GM18873 (cell line): ENCODE measurements at regions not wholly inside any gene's neighbourhood (a gene's known extent, or its start where the extent isn't known, plus 50 kb on each side); places are given as distances from the start of the nearest gene placed in this dataset.

Experiments
- ATAC-seq: cut with Tn5 transposase; IDR thresholded peaks from one replicate; pipeline ENCODE4 v1.9.1; 2021; ENCODE audit warnings: mild to moderate bottlenecking, moderate library complexity, moderate number of reproducible peaks; ENCODE audit not compliant: unreplicated experiment, low FRiP score

DNA sequence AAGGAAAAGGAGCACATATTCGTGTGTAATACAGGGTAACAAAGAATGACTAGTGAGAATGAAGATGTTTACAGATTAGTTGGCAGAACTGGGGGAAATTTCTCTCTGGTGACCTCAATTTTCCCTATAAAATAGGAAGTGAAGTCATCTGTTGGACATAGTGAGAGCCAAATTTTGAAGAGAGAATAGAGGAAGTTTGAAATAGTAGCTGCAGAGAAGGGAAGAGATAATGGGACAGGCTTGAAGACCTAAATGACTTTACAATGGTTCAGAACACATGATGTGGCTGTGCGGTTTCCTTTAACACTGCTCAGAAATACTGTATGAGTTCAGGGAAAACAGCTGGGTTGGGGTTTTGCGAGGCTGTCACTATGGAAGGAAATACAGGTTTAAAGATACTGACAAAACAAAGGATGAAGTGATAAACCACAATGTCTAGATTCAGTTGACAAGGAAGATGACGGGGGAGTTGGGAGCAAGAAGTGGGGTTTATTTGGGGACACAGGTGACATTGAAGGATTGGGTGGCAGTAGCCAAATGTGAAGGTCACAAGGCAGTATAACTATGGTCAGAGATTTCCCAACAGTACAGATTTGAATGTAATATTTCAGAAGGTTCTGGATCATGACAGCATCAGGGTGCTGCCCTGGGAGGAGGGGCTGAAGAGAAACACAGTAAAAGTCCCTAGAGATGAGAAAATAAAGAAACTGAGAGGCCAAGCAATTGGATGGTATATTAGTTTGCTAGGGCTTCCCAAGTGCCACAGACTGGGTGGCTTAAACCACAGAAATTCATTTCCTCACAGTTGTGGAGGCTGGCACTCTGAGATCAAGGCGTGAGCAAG is 82.6 kb upstream of the TANK start:
- peak; percentile 89 for ATAC-seq

DNA sequence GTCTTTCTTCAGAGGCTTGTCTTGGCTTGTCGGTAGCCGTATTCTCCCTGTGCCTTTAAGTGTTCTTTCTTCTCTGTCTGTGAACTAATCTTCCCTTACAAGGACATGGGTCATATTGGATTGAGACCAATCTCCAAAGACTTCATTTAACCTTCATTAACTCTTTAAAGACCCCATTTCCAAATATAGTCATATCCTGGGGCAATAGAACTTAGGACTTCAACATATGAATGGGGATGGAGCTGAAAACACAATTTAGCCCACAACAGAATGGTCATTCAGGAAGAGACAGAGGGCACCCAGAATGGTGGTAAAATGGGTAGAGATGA is 82.1 kb upstream of the TANK start:
- no peak for ATAC-seq

DNA sequence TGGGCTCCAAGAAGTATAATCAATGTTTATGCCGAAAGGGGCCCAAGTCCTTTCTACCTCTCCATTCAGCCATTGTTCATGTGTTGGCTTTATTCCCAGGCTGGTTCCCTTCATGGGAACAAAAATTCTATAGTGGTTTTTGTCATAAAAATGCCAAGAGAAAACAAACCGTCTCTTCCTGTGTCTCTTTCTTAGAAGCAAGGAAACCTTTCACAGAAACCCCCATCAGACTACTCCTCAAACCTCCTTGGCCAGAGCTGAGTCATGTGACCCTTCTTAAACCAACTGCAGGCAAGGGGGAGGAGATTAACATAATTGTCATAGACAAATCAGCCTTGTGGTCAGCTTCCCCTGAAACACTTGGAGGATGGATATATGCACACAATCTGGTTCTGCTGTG is 75.1 kb upstream of the TANK start:
- no peak for ATAC-seq

DNA sequence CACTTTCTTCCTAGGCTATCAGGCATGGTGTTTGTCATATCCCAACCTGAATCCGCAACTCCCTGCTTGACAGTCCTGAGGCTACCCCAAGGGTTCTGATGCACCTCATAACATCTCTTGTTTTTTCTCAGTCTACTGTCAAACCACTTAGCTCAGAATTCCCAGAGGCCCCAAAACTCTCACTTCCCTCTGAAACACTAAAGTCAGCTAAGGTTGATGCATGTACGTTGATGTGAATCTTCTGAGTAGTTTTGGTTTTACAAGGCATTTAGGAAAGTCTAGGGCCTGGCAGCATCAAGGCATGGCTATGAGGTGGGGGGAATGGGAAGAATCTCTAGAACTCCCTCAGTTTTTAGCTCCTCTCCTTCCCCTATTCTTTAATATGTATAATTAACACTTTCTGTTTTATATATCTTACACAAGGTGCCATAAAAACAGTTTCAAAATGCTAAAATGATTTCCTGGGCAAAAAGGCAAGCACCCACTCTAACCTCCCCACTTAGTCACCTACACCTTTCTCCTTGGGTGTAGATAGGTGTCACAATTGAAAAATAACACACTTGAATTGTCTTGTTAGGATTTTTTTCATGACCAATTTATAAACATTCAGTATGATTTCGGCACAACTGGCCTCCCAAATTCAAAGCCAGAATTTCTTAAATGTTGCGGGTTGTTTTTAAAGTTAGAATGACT is 71.4 kb upstream of the TANK start:
- peak; percentile 82 for ATAC-seq

DNA sequence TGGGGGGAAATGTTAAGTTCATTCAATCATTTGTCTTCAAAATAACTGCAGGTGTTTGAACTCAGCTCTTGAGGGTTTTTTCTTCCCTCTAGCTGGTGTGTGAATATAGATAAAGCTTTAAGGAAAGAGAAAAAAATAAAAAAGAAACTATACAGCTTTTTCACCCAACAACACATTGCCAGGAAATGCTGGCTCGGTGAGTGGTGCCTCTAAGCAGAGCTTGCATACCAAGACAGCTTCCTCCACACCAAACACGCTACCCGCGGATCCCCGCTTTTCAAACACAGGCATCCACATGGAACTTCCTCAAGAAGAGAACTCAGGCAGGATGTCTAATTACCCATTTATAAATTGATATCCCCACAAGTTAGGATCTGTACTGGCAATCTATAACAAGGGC is 69.8 kb upstream of the TANK start:
- no peak for ATAC-seq

DNA sequence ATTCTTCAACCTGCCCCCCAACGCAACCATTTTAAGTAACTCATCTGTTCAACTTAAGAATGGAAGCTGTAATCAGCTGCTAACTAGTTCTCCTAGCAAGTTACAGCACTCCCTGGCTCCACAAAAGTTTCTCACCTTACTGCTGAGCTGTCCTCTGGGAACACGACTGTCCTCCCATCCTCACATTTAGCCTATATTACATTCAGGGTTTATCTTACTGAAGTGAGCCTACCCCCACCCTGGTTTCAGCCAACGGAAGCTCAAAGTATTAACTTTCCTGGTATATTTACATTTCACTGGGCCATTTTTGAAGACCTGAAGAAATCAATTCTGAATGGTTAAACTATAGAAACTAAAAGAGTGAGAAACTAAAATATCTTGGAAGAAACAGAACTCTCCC is 64.9 kb upstream of the TANK start:
- no peak for ATAC-seq

DNA sequence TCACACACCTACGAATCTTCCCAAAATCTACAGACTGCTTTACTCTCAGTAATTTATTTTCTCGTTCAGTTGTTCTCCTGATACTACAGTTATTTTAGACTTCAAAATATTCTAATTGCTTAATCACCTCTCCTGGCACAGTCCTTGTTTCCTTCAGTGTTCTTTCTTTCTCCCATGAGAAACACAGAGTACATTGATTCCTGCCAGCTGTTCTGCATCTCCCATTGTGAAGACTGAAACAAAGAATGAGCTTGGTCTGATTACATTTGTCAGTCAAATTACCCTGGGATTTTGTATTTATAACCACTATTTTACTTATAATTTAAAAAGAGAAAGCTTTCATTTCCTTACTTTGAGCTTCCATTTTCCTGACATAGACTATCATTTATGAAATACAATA is 63.9 kb upstream of the TANK start:
- no peak for ATAC-seq

DNA sequence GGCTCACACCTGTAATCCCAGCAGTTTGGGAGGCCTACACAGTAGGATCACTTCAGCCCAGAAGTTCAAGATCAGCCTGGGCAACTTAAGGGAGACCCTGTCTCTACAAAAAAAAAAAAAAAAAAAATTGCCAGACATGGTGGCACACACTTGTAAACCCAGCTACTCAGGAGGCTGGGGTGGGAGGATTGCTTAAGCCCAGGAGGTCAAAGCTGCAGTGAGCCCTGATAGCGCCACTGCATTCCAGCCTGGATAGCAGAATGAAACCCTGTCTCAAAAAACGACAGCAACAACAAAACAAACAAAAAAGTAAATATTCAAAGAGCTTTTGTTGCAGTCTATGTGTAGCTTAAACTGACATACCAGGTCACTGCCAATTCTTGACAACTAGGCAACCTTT is 63.1 kb upstream of the TANK start:
- no peak for ATAC-seq

DNA sequence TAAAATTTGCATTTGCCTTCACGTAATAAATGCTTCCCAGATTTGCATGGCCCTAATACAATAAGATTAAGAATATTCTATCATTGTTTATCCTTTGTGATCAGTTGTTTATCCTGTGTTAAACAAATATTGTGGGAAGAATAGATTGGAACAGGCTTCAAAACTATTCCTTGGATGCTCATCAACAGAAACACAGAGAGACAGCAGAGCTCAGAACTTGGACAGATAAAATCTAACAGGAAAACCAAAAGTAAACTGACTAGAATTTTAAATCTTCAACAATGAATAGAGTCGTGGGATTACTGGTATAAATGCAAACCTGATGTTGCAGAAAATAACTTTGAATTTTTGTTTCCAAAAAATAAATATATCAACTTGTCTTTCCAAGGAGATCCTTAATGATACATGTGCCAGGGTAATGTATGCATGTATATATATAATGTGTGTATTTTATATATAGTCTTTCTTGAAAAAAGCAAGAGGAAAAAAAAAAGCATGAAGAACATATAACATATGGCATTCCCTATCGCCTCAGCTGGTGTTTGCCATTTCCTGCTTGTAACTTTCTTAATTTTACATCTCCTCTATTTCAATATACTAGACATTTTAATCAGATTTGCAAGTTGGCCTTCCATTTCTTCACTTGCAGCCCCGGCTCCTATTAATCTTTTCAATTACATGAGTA is 59.9 kb upstream of the TANK start:
- ATAC-seq: no peak

DNA sequence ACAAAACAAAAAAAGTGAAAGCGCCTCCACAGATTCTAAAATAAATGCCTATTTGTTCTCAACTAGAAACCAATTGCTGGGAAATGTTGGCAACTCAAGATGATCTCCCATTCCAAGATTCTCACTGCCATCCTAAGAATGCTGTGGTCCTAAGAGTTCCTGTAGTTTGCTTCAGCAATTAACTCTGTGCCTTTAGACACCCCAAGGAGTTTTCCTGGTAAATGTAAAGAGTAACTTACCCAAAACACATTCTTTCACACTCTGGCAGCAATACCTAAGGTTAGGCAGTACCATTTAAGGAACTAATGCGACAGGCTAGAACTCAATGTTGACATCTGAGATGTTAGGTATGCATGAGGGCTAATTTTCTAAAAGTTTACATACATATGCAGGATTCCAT is 58.8 kb upstream of the TANK start:
- ATAC-seq: no peak

DNA sequence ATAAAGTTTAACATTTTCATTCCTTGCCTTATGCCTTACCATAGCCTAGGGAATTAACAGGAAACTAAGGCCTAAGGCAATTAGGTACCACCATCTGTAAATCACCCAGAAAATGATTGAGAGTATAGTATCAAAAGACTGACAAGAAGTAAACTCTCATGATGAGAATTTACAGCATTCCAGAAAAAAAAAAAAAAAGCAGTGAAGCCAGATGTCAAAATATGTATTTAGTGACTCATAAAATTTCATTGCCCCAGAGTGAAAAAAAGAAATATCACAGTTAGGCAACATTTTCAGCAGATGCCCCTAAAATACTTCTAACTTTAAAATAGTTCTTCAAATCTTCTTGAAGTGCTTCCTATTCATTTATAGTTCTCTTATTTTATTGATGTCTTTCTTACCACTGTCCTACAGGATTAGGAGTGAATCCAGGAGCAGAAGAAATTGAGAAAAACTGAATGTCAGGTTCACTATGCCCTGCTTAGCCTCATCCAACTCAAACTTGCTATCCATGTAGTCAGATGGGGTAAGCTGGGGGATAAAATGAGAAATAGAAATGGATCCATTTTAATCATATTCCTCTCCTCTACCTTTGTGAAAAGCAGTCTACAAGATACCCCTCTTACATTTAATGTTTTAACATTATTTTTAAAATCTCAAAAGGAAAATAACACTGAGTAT is 57.3 kb upstream of the TANK start:
- no peak for ATAC-seq

DNA sequence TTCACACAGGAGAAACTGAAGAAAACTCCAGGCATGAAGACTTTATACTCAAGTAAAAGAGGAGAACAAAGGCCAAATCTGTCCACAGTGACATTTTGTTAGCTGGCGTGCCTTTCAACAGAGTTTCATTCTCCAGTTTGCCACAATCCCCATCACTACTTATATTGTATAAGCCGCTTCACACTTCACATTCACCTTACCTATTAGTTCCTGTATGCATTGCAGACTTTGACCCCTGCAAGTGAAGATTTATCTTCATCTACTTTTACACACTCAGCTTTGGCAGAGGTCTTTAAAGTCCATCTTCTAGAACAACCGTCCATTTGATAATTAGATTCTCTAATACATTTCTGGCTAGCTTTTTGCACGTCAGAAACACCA is 56.8 kb upstream of the TANK start:
- ATAC-seq: no peak

DNA sequence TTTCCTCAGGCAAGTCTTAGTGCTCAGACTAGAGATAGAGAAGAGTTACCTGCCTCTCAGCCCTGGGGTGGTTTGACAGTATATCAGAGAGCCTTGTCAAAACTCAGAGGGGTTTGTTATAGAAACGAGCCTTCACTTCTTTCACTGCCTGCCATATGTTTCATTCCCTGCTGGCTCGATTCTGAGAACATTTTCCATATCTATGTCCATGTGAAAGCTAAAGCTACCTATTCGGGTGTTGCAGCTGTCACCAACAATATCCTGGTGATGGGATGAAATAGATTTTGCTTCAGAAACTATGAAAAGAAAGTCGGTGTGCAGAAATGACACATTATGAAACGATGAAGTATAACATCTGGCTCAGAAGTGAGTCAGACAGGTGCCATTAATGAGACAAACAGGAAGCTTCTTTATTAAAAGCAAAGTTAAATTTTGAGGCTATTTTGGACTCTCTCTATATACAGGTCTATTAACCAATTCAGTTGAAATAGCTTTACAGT is 56.1 kb upstream of the TANK start:
- ATAC-seq: peak; percentile 95

DNA sequence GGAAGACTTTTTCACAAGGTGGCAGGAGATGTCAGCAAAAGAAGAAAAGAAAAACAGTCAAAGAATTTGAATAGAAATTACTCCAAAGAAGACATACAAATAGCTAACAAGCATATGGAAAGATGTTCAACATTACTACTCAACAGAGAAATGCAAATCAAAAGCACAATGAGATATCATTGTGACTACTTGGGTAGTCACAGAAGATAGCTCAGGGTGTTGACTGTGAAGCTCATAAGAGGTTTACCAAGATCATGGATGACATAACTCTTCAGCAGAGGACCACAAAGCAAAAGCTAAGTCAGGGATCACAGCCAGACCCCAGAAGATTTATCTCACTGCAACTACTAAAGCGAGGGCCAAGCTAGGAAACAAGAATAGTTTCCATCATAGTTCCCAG is 53.0 kb upstream of the TANK start:
- ATAC-seq: no peak
